ENCODE measurements at regions not wholly inside any gene's neighbourhood (a gene's known extent, or its start where the extent isn't known, plus 50 kb on each side); places are given as distances from the start of the nearest gene placed in this dataset.
"Not testable (repeated sequence)": the region's sequence is repeated elsewhere in the genome, so short reads cannot be mapped to it uniquely, and the experiment has no call there.

DNA sequence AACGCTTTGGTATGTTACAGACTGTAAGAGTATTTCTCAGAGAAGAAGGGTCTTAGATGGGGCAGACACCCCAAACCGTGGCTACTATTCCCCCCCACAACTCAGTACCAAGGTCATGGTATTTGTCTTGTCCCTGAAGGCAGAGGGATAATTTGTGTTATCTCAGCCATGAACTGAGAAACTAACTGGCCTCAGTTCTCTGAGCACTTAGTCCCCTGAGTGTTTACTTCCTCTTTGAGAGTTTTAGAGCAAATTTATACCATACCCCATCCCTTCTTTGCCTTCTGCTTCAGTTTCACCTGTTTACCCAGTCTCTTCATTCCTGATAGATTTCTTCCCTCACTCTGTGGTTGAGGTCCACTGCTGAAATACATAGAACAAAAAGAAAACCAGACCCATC is 183.9 kb downstream of the LRRC70 start:
- no peak for DNase-seq (ENCODE audit: low spot score in 2 of 2)
- Histone ChIP-seq H3K4me1 (no peaks in the 10 kb centered on the region), H3K27ac (no peak overlapping the region), H3K4me3 (no peak overlapping the region), H3K9me3 (no peaks in the 10 kb centered on the region), H3K27me3 (no peaks in the 10 kb centered on the region), H3K36me3 (no peaks in the 10 kb centered on the region)
- no peak for TF ChIP-seq CTCF (IDR thresholded peaks at IDR 0.05)
- intact Hi-C loops (cut with DNase I), result no loop called here

- H3K27me3 ChIP-seq; H3K4me1 ChIP-seq; H3K27ac ChIP-seq; DNase-seq (ENCODE audit: low spot score in 2 of 2); H3K9me3 ChIP-seq; H3K4me3 ChIP-seq; H3K36me3 ChIP-seq: not testable (repeated sequence)
- intact Hi-C loops (cut with DNase I), result loop anchor here (5.0 kb wide), 1 partner anchor 715 kb away; no protein-coding TSS in a partner anchor
Measured at GRCh38 chr5:62757686-62758085, 179.1 kb downstream of the LRRC70 start.

DNA sequence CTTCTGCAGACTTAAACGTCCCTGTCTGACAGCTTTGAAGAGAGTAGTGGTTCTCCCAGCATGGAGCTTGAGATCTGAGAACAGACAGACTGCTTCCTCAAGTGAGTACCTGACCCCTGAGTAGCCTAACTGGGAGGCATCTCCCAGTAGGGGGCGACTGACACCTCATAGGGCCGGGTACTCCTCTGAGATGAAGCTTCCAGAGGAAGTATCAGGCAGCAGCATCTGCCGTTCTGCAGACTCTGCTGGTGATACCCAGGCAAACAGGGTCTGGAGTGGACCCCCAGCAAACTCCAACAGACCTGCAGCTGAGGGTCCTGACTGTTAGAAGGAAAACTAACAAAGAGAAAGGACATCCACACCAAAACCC is 174.4 kb downstream of the LRRC70 start:
- H3K4me1 ChIP-seq; H3K9me3 ChIP-seq; intact Hi-C loops (cut with DNase I); H3K27me3 ChIP-seq; H3K27ac ChIP-seq; DNase-seq (ENCODE audit: low spot score in 2 of 2); H3K36me3 ChIP-seq; H3K4me3 ChIP-seq: not testable (repeated sequence)

DNA sequence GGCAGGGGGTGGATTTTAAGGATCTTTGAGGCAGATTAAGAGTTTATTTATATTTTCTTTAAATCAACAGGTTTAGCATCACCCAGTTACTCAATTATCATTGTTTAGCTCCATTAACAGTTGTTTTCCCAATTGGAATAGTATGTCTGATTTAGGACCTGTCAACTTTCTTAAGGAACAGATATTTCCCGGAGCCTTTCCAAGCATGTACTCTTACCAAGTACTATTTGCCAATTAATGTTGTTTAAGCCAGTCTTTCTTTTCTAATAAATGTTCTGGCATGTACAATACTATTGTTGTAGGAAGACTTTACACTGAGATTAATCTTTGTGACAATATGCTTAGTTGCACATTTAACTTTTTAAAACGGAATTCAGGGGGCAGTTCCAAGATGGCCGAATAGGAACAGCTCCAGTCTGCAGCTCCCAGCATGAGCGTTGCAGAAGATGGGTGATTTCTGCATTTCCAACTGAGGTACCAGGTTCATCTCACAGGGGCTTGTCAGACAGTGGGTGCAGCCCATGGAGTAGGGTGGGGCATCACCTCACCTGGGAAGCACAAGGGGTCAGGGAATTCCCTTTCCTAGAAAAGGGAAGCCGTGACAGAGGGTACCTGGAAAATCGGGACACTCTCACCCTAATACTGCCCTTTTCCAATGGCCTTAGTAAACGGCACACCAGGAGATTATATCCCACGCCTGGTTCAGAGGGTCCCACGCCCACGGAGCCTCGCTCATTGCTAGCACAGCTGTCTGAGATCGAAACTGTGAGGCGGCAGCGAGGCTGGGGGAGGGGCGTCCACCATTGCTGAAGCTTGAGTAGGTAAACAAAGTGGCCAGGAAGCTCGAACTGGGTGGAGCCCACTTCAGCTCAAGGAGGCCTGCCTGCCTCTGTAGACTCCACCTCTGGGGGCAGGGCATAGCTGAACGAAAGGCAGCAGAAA is 173.7 kb downstream of the LRRC70 start:
- intact Hi-C loops (cut with DNase I); DNase-seq (ENCODE audit: low spot score in 2 of 2); H3K36me3 ChIP-seq; H3K27me3 ChIP-seq; H3K9me3 ChIP-seq; H3K4me1 ChIP-seq; H3K4me3 ChIP-seq; H3K27ac ChIP-seq: not testable (repeated sequence)

DNA sequence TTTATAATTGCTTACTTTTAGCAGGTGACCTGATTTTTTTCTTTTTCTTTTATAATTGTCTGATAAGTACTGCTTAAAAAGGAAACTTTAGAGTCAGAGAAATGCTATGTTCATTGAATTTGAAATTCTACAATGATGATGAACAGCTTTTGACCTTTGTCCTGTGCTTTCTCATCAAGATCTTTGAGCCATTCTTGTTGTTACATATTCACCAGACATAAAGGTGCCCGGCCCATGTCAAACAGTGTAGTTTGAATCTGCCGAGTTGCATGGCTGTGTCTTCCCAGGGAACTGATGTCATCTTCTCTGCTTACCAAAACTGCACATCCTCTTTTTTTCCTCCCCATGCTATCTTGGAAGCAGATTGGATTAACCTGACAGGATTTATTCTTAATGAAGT is 163.6 kb downstream of the LRRC70 start:
- Histone ChIP-seq H3K27me3 (no peaks in the 10 kb centered on the region), H3K4me3 (no peak overlapping the region), H3K36me3 (no peaks in the 10 kb centered on the region), H3K27ac (no peak overlapping the region), H3K4me1 (no peaks in the 10 kb centered on the region), H3K9me3 (no peaks in the 10 kb centered on the region)
- DNase-seq (ENCODE audit: low spot score in 2 of 2), result no peak
- intact Hi-C loops (cut with DNase I), result no loop called here
- no peak for TF ChIP-seq CTCF (IDR thresholded peaks at IDR 0.05)

- H3K27me3 ChIP-seq, result no peaks in the 10 kb centered on the region
- DNase-seq (ENCODE audit: low spot score in 2 of 2), result no peak
- H3K4me3 ChIP-seq, result no peak overlapping the region
- intact Hi-C loops (cut with DNase I), result no loop called here
- no peaks in the 10 kb centered on the region for H3K9me3 ChIP-seq
- H3K4me1 ChIP-seq, result no peaks in the 10 kb centered on the region
- H3K27ac ChIP-seq, result no peak overlapping the region
- TF ChIP-seq CTCF (IDR thresholded peaks at IDR 0.05), result no peak
- H3K36me3 ChIP-seq, result no peaks in the 10 kb centered on the region
Measured at GRCh38 chr5:62741761-62742160, 163.1 kb downstream of the LRRC70 start.

DNA sequence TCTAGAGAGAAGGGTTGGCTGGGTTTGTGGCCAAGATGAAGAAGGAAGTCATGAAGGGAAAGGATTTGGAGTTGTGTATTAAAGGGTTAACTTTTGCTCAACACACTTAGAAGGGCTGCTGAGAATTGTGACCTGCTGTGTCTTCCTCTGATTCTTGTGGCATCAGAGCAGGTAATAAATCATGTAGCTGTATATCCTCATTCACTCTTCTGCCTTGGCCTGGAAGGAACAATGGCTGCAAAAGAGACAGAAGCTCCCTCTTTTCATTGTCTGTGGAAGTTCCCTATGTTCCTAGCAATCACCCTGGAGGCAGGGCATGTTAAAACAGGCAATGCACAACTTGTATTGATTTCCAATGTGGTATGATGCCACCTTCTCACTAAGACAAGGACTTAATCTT is 159.1 kb downstream of the LRRC70 start:
- no peak for TF ChIP-seq CTCF (IDR thresholded peaks at IDR 0.05)
- Histone ChIP-seq H3K4me3 (no peak overlapping the region), H3K27me3 (no peaks in the 10 kb centered on the region), H3K27ac (no peak overlapping the region), H3K4me1 (no peaks in the 10 kb centered on the region), H3K9me3 (no peaks in the 10 kb centered on the region), H3K36me3 (no peaks in the 10 kb centered on the region)
- no peak for DNase-seq (ENCODE audit: low spot score in 2 of 2)
- intact Hi-C loops (cut with DNase I), result no loop called here

All from ascending aorta (tissue), 2 donors.